GM18517 (cell line): ENCODE measurements at regions not wholly inside any gene's neighbourhood (a gene's known extent, or its start where the extent isn't known, plus 50 kb on each side); places are given as distances from the start of the nearest gene placed in this dataset.
"Not testable (repeated sequence)": the region's sequence is repeated elsewhere in the genome, so short reads cannot be mapped to it uniquely, and the experiment has no call there.

Experiments used
- ATAC-seq: cut with Tn5 transposase; IDR thresholded peaks from one replicate; pipeline ENCODE4 v1.9.1; 2021; ENCODE audit warnings: mild to moderate bottlenecking, moderate library complexity; ENCODE audit not compliant: unreplicated experiment

GRCh38 chr11:16542353-16542752, 186.0 kb upstream of the SOX6 start:
- no peak for ATAC-seq

GRCh38 chr11:16536513-16536912, 180.2 kb upstream of the SOX6 start:
- no peak for ATAC-seq

GRCh38 chr11:16528639-16529038, 172.3 kb upstream of the SOX6 start:
- no peak for ATAC-seq

- ATAC-seq: no peak
Measured at GRCh38 chr11:16527525-16528246, 171.3 kb upstream of the SOX6 start.

GRCh38 chr11:16526947-16527346, 170.6 kb upstream of the SOX6 start:
- ATAC-seq: no peak

- not testable (repeated sequence) for ATAC-seq
Measured at GRCh38 chr11:16520713-16521112, 164.4 kb upstream of the SOX6 start.

GRCh38 chr11:16512899-16513241, 156.5 kb upstream of the SOX6 start:
- peak; percentile 95 for ATAC-seq

- ATAC-seq: no peak
Measured at GRCh38 chr11:16512198-16512898, 156.0 kb upstream of the SOX6 start.

GRCh38 chr11:16511116-16512114, 155.1 kb upstream of the SOX6 start:
- no peak for ATAC-seq

GRCh38 chr11:16505481-16505880, 149.1 kb upstream of the SOX6 start:
- no peak for ATAC-seq

GRCh38 chr11:16503891-16504290, 147.5 kb upstream of the SOX6 start:
- ATAC-seq: not testable (repeated sequence)

- no peak for ATAC-seq
Measured at GRCh38 chr11:16494918-16495691, 138.8 kb upstream of the SOX6 start.

- ATAC-seq: no peak
Measured at GRCh38 chr11:16484434-16484833, 128.1 kb upstream of the SOX6 start.

- ATAC-seq: no peak
Measured at GRCh38 chr11:16474659-16475058, 118.3 kb upstream of the SOX6 start.

GRCh38 chr11:16469968-16470367, 113.6 kb upstream of the SOX6 start:
- ATAC-seq: no peak

- ATAC-seq: no peak
Measured at GRCh38 chr11:16468735-16469453, 112.5 kb upstream of the SOX6 start.

- no peak for ATAC-seq
Measured at GRCh38 chr11:16460508-16460907, 104.2 kb upstream of the SOX6 start.

GRCh38 chr11:16456366-16456765, 100.0 kb upstream of the SOX6 start:
- no peak for ATAC-seq

- no peak for ATAC-seq
Measured at GRCh38 chr11:16454289-16454863, 98.0 kb upstream of the SOX6 start.
